Epithelial cell of proximal tubule (primary cell): ENCODE measurements at regions not wholly inside any gene's neighbourhood (a gene's known extent, or its start where the extent isn't known, plus 50 kb on each side); places are given as distances from the start of the nearest gene placed in this dataset.
"Not testable (repeated sequence)": the region's sequence is repeated elsewhere in the genome, so short reads cannot be mapped to it uniquely, and the experiment has no call there.

Experiments used
- DNase-seq: peaks from one replicate; pipeline ENCODE4 v3.0.0-alpha.2; 2011; ENCODE audit warnings: low read depth
- H3K4me3 ChIP-seq: 2 replicates; pipeline ENCODE4 v1.5.1; 2011; ENCODE audit warnings: low read depth, mild to moderate bottlenecking, low read length
- TF ChIP-seq, protein P1 (sequence below): conservative IDR thresholded peaks from 2 replicates; pipeline ENCODE4 v1.5.1; 2012; ENCODE audit warnings: low read depth, mild to moderate bottlenecking, low read length

DNA sequence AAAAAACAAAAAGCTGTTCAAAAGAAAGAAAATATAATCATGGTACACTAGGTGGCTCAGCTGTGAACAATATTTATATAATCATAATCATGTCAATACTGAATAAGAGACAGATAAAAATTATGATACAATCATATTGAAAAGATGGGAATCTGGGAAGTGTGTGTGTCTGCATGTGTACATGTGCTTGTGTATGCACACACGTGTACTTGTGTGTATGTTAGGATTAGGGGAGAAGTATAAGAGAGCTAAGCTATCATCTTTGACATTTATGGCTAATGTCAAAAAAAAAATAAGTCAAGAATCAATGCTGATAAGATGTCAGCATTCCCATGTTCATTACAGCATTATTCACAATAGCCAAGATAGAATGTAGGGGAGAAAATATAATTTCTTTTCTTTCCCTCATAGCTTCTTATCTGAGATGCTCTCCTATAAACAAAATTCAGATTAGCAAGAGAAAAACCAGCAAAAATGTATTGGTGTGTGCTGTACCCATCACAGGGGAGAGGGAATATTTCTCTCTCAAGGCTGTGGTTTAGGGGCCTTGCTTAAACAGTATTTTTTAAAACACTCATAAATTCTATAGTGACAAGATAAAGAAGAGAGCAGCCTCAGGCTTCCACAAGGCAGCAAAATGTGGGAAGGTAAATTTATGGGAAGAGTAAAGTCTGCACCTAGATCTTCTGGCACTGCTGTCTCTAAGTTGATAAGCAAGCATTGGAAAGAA lies 63.4 kb upstream of the ITGA11 start:
- no peak for DNase-seq
- no peak overlapping the region for H3K4me3 ChIP-seq
- TF ChIP-seq, protein P1, sequence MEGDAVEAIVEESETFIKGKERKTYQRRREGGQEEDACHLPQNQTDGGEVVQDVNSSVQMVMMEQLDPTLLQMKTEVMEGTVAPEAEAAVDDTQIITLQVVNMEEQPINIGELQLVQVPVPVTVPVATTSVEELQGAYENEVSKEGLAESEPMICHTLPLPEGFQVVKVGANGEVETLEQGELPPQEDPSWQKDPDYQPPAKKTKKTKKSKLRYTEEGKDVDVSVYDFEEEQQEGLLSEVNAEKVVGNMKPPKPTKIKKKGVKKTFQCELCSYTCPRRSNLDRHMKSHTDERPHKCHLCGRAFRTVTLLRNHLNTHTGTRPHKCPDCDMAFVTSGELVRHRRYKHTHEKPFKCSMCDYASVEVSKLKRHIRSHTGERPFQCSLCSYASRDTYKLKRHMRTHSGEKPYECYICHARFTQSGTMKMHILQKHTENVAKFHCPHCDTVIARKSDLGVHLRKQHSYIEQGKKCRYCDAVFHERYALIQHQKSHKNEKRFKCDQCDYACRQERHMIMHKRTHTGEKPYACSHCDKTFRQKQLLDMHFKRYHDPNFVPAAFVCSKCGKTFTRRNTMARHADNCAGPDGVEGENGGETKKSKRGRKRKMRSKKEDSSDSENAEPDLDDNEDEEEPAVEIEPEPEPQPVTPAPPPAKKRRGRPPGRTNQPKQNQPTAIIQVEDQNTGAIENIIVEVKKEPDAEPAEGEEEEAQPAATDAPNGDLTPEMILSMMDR = no peak

DNA sequence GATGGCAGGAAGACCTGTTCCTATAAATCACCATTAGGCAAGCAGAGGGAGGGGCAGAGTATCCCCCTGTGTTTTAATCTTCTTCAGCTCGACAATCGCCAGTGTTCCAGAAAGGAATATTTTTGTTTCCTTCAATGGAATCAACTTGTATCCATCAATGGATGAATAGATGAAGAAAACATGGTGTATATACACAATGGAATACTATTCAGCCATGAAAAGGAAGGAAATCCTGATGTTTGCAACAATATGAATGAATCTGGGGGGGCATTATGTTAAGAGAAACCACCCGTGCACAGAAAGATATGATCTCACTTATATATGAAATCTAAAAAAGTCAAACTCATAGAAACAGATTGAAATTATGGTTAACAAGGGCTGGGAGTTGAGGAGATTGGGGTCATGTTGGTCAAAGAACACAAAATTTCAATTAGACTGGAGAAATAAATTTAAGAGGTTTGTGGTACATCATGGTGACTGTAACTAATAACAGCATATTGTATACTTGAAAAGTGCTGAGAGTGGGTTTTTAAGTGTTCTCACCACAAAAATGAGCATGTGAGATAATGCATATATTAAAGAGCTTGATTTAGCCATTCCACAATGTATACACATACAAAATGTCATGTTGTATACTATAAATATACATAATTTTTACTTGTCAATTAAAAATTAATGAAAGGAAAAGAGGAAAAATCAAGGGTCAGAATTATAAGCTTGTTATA lies 64.2 kb upstream of the ITGA11 start:
- TF ChIP-seq, protein P1 = no peak
- H3K4me3 ChIP-seq = no peak overlapping the region
- no peak for DNase-seq

DNA sequence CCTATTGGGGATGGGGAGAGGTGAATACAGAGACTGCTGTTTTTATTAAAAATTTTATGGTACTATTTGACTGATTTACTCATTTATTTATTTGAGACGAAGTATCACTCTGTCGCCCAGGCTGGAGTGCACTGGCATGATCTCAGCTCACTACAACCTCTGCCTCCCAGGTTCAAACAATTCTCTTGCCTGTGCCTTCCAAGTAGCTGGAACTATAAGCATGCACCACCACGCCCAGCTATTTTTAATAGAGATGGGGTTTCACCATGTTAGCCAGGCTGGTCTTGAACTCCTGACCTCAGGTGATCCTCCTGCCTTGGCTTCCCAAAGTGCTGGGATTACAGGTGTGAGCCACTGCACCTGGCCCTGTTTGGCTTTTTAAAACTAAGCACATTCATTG lies 64.8 kb upstream of the ITGA11 start:
- not testable (repeated sequence) for DNase-seq, H3K4me3 ChIP-seq

DNA sequence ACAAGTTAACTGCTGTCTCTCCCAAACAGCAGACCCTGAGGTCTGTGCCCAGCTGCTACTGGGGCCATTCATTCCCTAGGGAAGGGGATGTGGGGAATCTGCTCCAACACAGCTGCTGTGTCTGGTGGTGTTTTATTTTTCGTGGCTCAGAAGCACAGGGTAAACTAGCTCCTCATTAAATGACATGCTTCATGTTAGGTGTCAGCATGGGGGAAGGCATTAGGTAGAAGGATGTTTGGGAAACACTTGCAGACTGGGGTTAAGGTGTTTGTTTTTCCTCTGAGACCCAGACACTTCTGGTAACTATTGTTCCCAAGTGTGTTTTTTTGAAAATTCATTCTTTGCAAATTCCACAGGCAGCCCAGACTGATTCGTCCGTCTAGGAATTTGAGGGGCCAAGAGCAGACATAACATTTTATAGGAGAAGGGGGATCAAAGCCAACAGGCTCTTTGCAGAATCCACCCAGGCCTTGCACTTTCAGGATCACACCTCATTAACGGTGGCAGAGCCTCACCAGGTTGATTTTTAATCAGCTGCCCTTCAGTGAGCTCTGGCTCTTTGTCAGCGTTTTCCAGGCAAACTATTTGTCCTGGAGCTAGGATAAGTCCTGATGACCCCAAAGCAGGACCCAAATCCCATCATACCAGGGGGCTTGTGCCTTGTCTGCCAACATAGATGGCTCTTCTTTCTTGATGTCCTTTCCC lies 65.4 kb upstream of the ITGA11 start:
- TF ChIP-seq, protein P1 = no peak
- DNase-seq = no peak

DNA sequence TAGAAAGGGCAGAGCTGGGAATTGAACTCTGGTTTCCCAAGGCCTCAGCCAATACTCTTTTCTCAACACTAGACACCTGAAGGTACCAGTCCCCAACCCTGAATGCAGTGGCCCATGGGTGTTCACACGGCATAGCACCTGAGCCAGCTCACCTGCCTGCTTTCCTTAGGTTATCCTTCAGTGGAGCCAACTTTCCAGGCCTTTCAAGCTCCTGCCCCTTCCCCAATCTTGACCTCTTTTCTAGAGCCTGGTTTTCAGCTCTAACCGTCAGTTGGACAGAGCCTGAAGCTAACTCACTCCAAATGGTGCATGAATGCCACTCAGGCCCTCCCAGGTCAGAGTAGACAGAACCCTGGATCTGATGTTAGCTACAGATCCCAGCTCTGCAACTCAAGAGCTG lies 66.1 kb upstream of the ITGA11 start:
- TF ChIP-seq, protein P1 = no peak
- H3K4me3 ChIP-seq = no peak overlapping the region
- DNase-seq = no peak

More for the DNA sequence above, 65.4 kb upstream of the ITGA11 start:
- H3K4me3 ChIP-seq = no peak overlapping the region

DNA sequence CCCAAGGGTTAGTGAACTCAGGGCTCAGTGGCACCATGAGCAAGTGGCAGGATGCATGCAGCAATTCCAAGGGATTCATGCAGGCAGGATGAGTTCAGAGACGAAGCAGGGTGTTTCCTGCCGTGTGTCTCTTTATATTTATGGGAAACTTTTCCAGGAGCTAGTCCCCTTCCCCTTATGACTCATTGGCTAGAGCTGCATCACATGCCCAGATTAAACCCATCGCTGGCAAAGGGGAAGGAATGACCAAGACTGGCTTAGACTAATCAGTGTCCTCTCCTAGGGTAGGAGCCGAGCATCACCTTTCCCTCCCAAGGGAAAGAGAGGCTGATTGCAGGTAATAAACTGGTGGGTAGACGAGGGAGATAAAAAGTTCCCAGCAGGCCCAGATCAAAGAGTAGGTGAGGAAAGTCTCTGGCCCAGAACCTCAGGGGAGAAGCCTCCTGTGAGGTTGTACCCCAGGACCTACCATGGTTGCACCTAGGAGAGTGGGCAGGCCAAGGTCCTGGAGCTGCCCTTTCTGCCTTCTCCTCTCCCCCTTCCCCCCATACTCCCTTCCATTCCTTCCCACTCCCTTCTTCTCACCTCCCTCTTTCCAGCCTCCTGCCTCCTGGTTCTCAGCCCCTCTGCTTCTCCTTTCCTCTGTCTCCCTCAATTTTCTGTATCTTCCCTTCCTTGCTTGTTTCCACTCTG lies 67.8 kb upstream of the ITGA11 start:
- TF ChIP-seq, protein P1 = no peak
- DNase-seq = no peak
- no peak overlapping the region for H3K4me3 ChIP-seq
